HEK293T (cell line): ENCODE measurements at regions not wholly inside any gene's neighbourhood (a gene's known extent, or its start where the extent isn't known, plus 50 kb on each side); places are given as distances from the start of the nearest gene placed in this dataset.

Experiments used
- CTCF ChIA-PET: fragments of 350-600 bp; formaldehyde crosslinking; extraction: SDS; loops from one replicate; lab custom pipeline; 2021; ENCODE audit warnings: antibody characterized with exemption, inconsistent platforms; lab: Yijun Ruan, JAX
- POLR2A ChIA-PET: fragments of 350-600 bp; formaldehyde crosslinking; extraction: SDS; loops from one replicate; lab custom pipeline; 2020; ENCODE audit warnings: antibody characterized with exemption, inconsistent platforms; lab: Yijun Ruan, JAX
- DNase-seq: peaks from one replicate; pipeline ENCODE4 v3.0.0; 2012; ENCODE audit warnings: mixed read lengths; ENCODE audit errors: extremely low spot score
- ARNT ChIP-seq: fragments of 450-650 bp; IDR thresholded peaks from 2 replicates; pipeline ENCODE4 v1.6.1; 2017; ENCODE audit warnings: mild to moderate bottlenecking
- BHLHE40 ChIP-seq: fragments of 450-650 bp; IDR thresholded peaks from 2 replicates; pipeline ENCODE4 v1.6.1; 2016; ENCODE audit warnings: mild to moderate bottlenecking, moderate library complexity, borderline replicate concordance
- CTBP1 ChIP-seq: fragments of 450-650 bp; IDR thresholded peaks from 2 replicates; pipeline ENCODE4 v1.6.1; 2016; ENCODE audit warnings: borderline replicate concordance
- ELF4 ChIP-seq: fragments of 450-650 bp; IDR thresholded peaks from 2 replicates; pipeline ENCODE4 v1.6.1; 2017; ENCODE audit warnings: antibody characterized with exemption
- FOXA1 ChIP-seq: fragments of 450-650 bp; IDR thresholded peaks from 2 replicates; pipeline ENCODE4 v1.6.1; 2016; ENCODE audit warnings: mild to moderate bottlenecking
- FOXK2 ChIP-seq: fragments of 450-650 bp; IDR thresholded peaks from 2 replicates; pipeline ENCODE4 v1.6.1; 2016; ENCODE audit warnings: mild to moderate bottlenecking
- FOXM1 ChIP-seq: fragments of 450-650 bp; IDR thresholded peaks from 2 replicates; pipeline ENCODE4 v1.6.1; 2017; ENCODE audit warnings: mild to moderate bottlenecking, borderline replicate concordance
- HDGF ChIP-seq: fragments of 450-650 bp; IDR thresholded peaks from 2 replicates; pipeline ENCODE4 v1.6.1; 2017; ENCODE audit warnings: antibody characterized with exemption, borderline replicate concordance
- L3MBTL2 ChIP-seq: fragments of 450-650 bp; conservative IDR thresholded peaks from 2 replicates; pipeline ENCODE4 v1.6.1; 2016; ENCODE audit warnings: mild to moderate bottlenecking
- LEF1 ChIP-seq: fragments of 450-650 bp; IDR thresholded peaks from 2 replicates; pipeline ENCODE4 v1.6.1; 2017; ENCODE audit warnings: mild to moderate bottlenecking, borderline replicate concordance
- NFRKB ChIP-seq: fragments of 450-650 bp; IDR thresholded peaks from 2 replicates; pipeline ENCODE4 v1.6.1; 2016; ENCODE audit warnings: mild to moderate bottlenecking, moderate library complexity
- SP1 ChIP-seq: fragments of 450-650 bp; IDR thresholded peaks from 2 replicates; pipeline ENCODE4 v1.6.1; 2017
- SUZ12 ChIP-seq: fragments of 450-650 bp; IDR thresholded peaks from 2 replicates; pipeline ENCODE4 v1.6.1; 2016; ENCODE audit warnings: mild to moderate bottlenecking
- TARDBP ChIP-seq: fragments of 450-650 bp; IDR thresholded peaks from 2 replicates; pipeline ENCODE4 v1.6.1; 2016
- ZNF384 ChIP-seq: fragments of 450-650 bp; IDR thresholded peaks from 2 replicates; pipeline ENCODE4 v1.6.1; 2016
- TF ChIP-seq, protein P1 (sequence below): fragments of 450-650 bp; IDR thresholded peaks from 2 replicates; pipeline ENCODE4 v1.6.1; 2016

DNA sequence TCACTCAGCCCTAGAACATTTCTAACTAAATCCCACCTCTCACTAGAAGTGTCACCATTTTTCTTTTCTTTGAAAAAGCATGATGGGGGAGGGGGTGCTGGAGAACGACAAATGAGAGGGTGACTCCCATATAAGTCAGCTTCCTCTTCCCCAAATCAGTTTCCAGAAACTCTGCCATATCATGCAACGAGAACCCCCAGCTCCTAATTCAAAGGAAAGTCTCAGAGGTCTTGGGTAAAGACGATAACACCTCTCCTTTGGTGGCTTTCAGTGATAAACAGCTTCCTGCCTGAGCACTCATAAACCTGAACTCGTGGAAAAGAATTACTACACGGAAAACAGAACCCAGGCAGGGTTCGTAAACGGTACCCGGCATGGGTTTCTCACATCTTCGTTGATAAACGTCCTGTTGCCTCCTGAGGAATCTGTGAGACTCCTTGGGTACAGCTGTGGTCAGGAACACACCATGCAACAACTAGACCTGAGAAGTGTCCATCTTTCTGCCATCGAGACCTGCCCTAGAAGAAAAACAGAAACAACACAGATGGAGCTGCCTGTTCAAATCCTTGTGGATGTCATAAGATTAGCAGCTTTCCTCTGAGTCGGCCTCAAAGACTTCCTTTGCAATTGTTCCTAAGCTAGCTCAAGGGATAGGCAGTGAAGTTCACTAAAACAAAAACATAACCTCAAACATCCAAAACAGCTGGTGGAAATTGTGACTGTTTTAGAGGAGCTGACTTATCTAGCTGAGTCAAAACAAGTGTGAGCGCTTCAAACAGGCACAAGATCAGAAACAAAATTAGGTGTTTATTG is 185.8 kb upstream of the PRDM1 start:
- DNase-seq: no peak
- ChIA-PET CTCF (no interaction called here), POLR2A (no interaction called here)
- TF ChIP-seq, protein P1, sequence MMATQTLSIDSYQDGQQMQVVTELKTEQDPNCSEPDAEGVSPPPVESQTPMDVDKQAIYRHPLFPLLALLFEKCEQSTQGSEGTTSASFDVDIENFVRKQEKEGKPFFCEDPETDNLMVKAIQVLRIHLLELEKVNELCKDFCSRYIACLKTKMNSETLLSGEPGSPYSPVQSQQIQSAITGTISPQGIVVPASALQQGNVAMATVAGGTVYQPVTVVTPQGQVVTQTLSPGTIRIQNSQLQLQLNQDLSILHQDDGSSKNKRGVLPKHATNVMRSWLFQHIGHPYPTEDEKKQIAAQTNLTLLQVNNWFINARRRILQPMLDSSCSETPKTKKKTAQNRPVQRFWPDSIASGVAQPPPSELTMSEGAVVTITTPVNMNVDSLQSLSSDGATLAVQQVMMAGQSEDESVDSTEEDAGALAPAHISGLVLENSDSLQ: no peak
- no peak for TF ChIP-seq HDGF
- TF ChIP-seq ELF4: no peak
- no peak for TF ChIP-seq LEF1
- no peak for TF ChIP-seq BHLHE40
- TF ChIP-seq FOXA1: no peak
- no peak for TF ChIP-seq FOXK2

DNA sequence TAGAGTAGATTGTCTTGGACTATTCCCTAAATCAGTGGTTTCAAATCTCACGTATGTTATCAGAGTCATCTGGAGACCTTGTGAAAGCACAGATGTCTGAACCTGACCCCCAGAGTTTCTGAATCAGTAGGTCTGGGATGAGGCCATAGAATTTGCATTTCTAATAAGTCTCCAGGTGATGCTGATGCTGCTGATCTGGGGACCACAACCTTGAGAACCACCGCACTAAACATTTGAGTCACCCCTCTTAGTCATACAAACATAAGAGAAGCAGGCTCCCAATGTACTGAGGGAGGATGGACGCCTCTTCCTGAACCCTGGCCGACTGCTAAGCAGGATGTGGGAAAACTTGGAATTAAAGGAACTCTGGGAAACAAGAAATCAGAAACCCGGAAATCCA is 187.8 kb upstream of the PRDM1 start:
- CTCF ChIA-PET: no interaction called here
- DNase-seq: no peak
- POLR2A ChIA-PET: no interaction called here
- no peak for TF ChIP-seq HDGF
- no peak for TF ChIP-seq SP1
- no peak for TF ChIP-seq ZNF384
- no peak for TF ChIP-seq ELF4
- no peak for TF ChIP-seq BHLHE40
- no peak for TF ChIP-seq LEF1
- TF ChIP-seq ARNT: no peak
- TF ChIP-seq NFRKB: no peak
- TF ChIP-seq, protein P1: no peak

DNA sequence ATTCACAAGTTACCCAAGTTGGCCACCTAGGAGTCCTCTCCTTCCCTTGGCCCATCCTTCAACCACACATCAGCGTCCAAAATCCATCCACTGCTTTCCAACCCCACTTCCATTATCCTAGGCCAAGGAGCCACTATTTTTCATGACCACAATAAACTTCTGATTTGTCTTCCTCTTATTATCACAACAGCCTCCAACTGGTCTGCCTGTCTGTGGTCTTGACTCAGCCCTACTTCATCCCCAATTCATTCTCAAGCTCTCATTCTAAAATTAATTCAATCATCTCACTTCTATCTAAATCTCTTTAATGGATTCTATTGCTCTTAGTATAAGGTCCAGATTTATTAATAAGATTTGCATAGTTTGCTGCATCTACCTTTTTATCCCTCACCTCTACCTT is 189.0 kb upstream of the PRDM1 start:
- TF ChIP-seq FOXM1 (no peak), SUZ12 (no peak), FOXK2 (no peak), BHLHE40 (no peak), TARDBP (no peak), NFRKB (no peak), LEF1 (no peak), ZNF384 (no peak), HDGF (no peak), L3MBTL2 (no peak), ARNT (no peak), ELF4 (no peak), CTBP1 (no peak)
- TF ChIP-seq, protein P1: no peak
- POLR2A ChIA-PET: no interaction called here
- no peak for DNase-seq
- CTCF ChIA-PET: no interaction called here

DNA sequence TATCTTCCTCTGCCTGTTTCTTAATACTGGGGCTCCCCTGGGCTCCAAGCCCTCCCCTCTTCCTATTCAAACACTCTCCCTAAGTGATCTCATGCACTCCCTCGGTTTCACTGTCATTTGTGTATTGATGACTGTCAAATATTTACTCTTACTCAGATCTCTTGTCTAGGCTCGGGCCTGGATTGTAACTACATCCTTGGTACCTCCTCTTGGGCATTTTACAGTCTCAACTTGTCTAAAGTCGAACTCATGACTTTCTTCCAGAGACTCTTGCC is 189.4 kb upstream of the PRDM1 start:
- TF ChIP-seq LEF1: no peak
- no peak for TF ChIP-seq FOXA1
- no peak for TF ChIP-seq HDGF
- no peak for TF ChIP-seq BHLHE40
- TF ChIP-seq TARDBP: no peak
- TF ChIP-seq FOXK2: no peak
- TF ChIP-seq ZNF384: no peak
- no peak for TF ChIP-seq ELF4
- no peak for TF ChIP-seq SP1
- TF ChIP-seq NFRKB: no peak
- ChIA-PET CTCF (no interaction called here), POLR2A (no interaction called here)
- no peak for DNase-seq

DNA sequence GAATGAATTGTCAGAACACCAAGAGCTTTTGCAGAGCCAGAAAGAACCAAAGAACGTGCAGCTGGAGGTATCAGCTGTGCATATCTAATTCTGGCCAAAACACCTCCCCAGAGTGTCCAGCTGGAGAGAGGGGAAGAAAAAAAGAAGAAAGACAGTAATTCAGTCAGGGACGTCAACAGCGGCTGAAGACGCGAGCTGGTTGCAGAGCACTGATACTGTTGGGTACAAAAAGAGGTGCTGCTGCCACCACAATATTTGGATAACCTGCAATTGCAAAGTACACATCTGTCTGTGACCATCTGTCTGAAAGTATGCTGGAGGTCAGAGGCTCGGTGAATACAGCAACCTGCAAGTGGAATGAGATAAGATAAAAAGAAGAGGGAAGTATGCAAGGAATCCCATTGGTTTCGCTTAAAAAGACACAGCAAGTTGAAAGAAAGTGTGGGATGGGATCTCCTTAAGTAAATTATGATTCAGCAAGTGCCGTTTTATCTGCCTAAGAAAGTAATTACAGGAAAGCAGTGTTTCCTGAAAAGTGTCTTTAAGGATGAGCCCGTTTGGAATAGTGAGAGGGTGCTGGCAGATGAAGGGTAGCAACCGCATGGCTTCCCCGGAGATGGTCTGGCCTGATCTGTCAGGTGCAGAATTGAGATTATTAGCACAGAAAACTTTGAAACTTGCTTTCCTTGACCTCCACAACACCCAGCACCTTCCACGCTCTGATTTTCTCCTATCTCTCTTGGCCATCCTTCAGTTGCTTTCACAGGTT is 189.9 kb upstream of the PRDM1 start:
- CTCF ChIA-PET: no interaction called here
- no peak for TF ChIP-seq BHLHE40
- no peak for TF ChIP-seq FOXA1
- no peak for TF ChIP-seq SUZ12
- TF ChIP-seq, protein P1: no peak
- TF ChIP-seq SP1: no peak
- TF ChIP-seq LEF1: no peak
- no peak for TF ChIP-seq ZNF384
- TF ChIP-seq FOXK2: no peak
- TF ChIP-seq NFRKB: no peak
- TF ChIP-seq CTBP1: no peak
- no peak for TF ChIP-seq L3MBTL2
- no peak for TF ChIP-seq FOXM1
- no peak for TF ChIP-seq ARNT
- TF ChIP-seq ELF4: no peak
- no peak for TF ChIP-seq TARDBP
- TF ChIP-seq HDGF: no peak
- POLR2A ChIA-PET: no interaction called here
- DNase-seq: no peak
